Activated CD4-positive, alpha-beta T cell treated with anti-CD3 and anti-CD28 coated beads, Interleukin-2, amount 10 ng/mL, durations not matched to agents 24 days and 14 days (primary cell): ENCODE measurements at regions not wholly inside any gene's neighbourhood (a gene's known extent, or its start where the extent isn't known, plus 50 kb on each side); places are given as distances from the start of the nearest gene placed in this dataset.
A peak's percentile ranks its signal among the peaks of the same experiment; 100 is the strongest.

Experiments used
- DNase-seq: peaks from one replicate; pipeline ENCODE4 v3.0.0; 2022
- H3K27ac Mint-ChIP-seq: one replicate; pipeline ENCODE4 v1.8.0; 2022; ENCODE audit warnings: mild to moderate bottlenecking, mixed read lengths
- H3K27me3 Mint-ChIP-seq: one replicate; pipeline ENCODE4 v1.8.0; 2022; ENCODE audit warnings: mixed read lengths
- H3K36me3 Mint-ChIP-seq: one replicate; pipeline ENCODE4 v1.8.0; 2022; ENCODE audit warnings: low read depth, mild to moderate bottlenecking, mixed read lengths
- H3K4me1 Mint-ChIP-seq: one replicate; pipeline ENCODE4 v1.8.0; 2021; ENCODE audit warnings: mixed read lengths
- H3K4me3 Mint-ChIP-seq: one replicate; pipeline ENCODE4 v1.8.0; 2022; ENCODE audit warnings: mild to moderate bottlenecking, moderate library complexity, mixed read lengths
- H3K9me3 Mint-ChIP-seq: one replicate; pipeline ENCODE4 v1.8.0; 2021; ENCODE audit warnings: mixed read lengths
- intact Hi-C: fragments of 100-400 bp; cut with micrococcal nuclease; formaldehyde crosslinking; loops from one replicate; pipeline ENCODE4 v1.15.1; 2023

GRCh38 chr4:55175779-55176231, 50.4 kb upstream of the KDR start:
- Mint-ChIP-seq H3K9me3 (no peaks in the 10 kb centered on the region), H3K4me3 (no peak overlapping the region), H3K27ac (no peak overlapping the region), H3K4me1 (peaks cover 2% of the 10 kb centered on the region), H3K36me3 (no peaks in the 10 kb centered on the region), H3K27me3 (no peaks in the 10 kb centered on the region)
- intact Hi-C loops = no loop called here
- no peak for DNase-seq

GRCh38 chr4:55176497-55176896, 51.1 kb upstream of the KDR start:
- Mint-ChIP-seq H3K27ac (no peak overlapping the region), H3K36me3 (no peaks in the 10 kb centered on the region), H3K4me1 (peaks cover 2% of the 10 kb centered on the region), H3K9me3 (no peaks in the 10 kb centered on the region), H3K27me3 (no peaks in the 10 kb centered on the region), H3K4me3 (no peak overlapping the region)
- no peak for DNase-seq
- intact Hi-C loops = no loop called here

DNA sequence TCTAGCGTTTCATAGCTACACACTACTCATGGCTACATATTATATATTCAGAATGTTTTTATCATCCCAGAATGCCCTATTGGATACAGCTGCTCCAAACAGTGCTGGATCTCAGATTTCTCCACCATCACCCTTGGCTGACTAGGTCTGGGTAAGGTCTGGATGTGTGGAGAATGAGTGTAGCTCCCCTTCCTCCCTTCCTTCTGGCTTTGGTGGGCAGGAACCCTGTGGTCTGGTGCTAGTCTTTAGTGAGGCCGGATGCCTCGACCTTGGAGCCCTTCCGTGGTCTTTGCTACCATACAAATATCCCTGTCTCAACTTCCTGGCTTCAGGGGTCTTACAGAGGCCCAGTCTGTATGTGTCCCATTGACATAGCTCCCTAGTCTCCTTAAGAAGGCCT, 52.1 kb upstream of the KDR start:
- Mint-ChIP-seq H3K36me3 (no peaks in the 10 kb centered on the region), H3K4me1 (peaks cover 2% of the 10 kb centered on the region), H3K27ac (no peak overlapping the region), H3K9me3 (no peaks in the 10 kb centered on the region), H3K27me3 (no peaks in the 10 kb centered on the region), H3K4me3 (no peak overlapping the region)
- intact Hi-C loops = no loop called here
- no peak for DNase-seq

DNA sequence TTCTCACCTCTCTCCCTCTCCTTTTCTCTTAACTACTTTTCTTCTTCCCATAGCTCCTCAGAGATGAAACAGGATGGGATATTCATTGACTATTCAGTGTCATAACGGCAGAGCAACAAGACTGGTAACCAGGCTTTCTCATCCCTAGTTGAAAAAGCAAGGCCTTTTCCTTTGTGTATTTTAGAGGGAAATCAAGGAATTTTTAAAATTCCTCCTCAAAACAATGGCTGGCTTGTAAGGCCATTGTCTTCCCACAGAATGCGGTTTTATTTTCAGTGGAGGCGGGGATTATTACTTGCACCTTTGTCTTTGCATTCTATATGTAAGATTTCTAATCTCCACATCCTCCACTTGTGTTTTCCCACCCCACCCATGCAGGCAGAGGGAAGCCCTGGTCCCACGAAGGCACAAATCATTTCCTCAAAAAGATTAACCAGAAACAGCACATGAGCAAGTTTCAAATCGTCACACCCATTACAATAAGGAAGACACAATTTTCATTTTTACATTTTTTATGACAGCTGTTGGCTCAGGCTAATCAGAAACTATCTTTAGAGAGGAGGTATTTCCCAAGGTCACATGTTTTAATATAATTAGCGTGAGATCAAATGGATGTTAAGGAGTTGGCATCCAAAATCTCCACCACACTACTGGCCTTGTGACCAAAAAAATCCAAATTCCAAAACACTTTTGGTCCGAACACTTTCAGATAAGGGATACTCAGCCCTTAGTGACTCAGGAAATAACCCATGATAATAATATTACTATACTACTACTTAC, 53.0 kb upstream of the KDR start:
- peaks cover 2% of the 10 kb centered on the region for H3K4me1 Mint-ChIP-seq
- intact Hi-C loops = no loop called here
- peaks cover 2% of the 10 kb centered on the region for H3K27me3 Mint-ChIP-seq
- no peak for DNase-seq
- H3K36me3 Mint-ChIP-seq = no peaks in the 10 kb centered on the region
- no peaks in the 10 kb centered on the region for H3K9me3 Mint-ChIP-seq
- H3K4me3 Mint-ChIP-seq = no peak overlapping the region
- no peak overlapping the region for H3K27ac Mint-ChIP-seq

DNA sequence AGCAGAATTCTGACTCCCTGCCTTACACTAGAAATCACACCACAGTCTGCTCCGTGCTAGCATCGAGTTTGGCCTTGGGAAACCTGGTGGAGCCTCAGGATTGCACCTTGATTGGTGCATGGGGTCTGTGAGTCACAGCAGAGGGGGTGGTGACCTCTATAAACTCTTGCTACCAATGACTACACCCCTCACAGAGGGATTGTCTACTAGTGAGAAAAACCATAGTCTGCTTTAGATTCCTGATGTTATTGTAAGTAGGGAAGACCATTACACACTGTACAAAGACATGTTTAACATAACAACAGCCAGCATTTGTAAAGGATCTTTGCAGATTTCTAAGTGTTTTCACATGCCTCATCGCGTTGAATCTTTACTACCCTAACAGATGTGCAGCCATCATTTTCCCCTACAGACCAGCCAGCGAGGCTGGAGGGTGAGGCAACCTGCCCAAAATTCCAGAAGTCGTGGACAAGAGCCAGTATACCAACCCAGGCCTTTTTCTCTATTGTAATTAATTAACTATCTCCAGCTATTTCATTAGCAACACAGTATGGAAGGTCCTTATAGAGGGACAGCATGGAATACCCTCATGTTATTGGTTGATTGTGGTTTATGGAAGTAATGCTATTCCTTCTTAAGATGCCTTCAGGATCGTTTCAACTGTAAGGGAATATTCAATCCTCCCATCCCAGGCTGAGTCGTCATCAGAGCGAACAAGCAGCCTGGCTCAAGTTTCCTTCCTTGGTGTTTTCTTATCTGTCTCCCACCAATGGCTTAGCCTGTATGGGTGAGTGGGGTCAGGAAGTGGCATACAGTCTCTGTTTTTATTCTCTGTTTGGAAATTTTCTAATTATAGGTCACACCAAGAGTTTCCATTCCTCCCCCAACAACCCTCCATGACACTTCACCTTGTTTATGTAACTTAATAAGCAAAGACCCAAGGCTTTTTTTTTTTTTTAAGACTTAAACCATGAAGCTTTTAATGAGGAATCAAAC, 55.9 kb upstream of the KDR start:
- Mint-ChIP-seq H3K36me3 (no peaks in the 10 kb centered on the region), H3K9me3 (no peaks in the 10 kb centered on the region), H3K27me3 (peaks cover 4% of the 10 kb centered on the region), H3K4me1 (peaks cover under 1% of the 10 kb centered on the region), H3K4me3 (no peak overlapping the region), H3K27ac (no peak overlapping the region)
- no peak for DNase-seq
- intact Hi-C loops = loop anchor here (10.0 kb wide), 1 partner anchor 373 kb away; no protein-coding TSS in a partner anchor

- Mint-ChIP-seq H3K27me3 (peaks cover 4% of the 10 kb centered on the region), H3K4me3 (no peak overlapping the region), H3K4me1 (no peaks in the 10 kb centered on the region), H3K9me3 (no peaks in the 10 kb centered on the region), H3K27ac (no peak overlapping the region), H3K36me3 (no peaks in the 10 kb centered on the region)
- DNase-seq = no peak
- intact Hi-C loops = loop anchor here (2.0 to 10.0 kb wide), 2 partner anchors 137 to 371 kb away; no protein-coding TSS in a partner anchor
Measured at GRCh38 chr4:55183926-55184599, 58.7 kb upstream of the KDR start.

DNA sequence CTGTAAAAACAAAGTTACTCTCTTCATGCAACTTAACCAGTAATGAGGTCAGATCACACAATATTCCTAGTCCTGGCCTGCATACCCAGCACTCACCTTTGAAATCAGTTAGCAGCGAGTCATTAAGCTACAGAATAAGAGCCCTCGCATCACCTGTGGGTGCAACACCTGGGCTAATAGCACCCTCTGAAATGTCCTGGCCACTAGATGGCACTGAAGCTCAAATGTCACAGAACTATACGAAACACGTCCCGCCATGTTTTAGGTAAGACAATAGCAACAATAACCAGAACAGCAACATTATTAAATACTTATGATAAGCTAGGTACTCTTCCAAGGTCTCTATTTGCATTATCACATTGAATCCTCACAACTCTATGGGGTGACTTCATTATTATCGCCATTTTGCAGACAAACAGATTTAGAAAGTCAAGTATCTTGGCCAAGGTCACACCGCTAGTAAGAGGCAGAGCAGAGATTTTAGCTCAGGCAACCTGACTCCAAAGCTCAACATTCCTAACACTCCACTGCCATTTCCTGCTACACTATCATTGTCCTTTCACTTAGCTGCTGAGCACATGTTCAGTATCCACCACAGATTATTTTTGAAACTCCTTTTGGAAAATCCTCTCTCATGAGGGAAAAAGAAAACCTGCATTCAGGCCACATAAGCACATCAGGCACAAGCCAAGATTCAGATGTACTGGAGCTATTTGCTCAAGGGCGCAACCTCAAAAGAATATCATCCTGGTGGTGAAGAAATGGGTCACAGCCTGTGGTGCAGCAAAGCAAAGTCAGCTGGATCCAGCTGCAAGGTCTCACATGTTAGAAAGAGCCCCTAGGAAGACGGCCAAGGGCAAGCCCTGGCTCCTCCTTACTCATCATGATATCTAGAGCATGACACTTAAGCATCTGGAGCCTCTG, 59.5 kb upstream of the KDR start:
- intact Hi-C loops = loop anchor here (2.0 to 10.0 kb wide), 2 partner anchors 136 to 370 kb away; no protein-coding TSS in a partner anchor
- Mint-ChIP-seq H3K27ac (no peak overlapping the region), H3K4me1 (no peaks in the 10 kb centered on the region), H3K4me3 (no peak overlapping the region), H3K9me3 (no peaks in the 10 kb centered on the region), H3K36me3 (no peaks in the 10 kb centered on the region), H3K27me3 (peaks cover 4% of the 10 kb centered on the region)
- peak; percentile 65 for DNase-seq

DNA sequence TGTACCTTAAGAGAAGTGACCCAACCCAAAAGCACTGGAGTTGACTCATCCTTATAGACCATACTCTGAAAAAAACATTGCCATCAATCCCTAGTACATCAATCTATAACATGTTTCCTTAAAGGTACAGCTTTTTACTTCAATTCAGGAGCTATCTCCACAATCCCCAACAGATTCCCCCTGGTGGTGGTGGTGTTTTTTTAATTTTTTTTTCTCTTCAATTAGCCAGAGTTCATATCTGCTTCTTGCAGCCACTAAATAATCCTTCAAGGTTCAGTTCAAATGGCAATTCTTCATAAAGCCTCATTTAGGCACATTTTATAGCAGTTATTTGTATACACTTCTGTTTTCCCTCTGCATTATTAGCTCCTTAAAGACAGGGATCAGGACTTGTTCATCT, 60.7 kb upstream of the KDR start:
- intact Hi-C loops = loop anchor here (10.0 kb wide), 1 partner anchor 369 kb away; no protein-coding TSS in a partner anchor
- no peaks in the 10 kb centered on the region for H3K4me1 Mint-ChIP-seq
- H3K27me3 Mint-ChIP-seq = peaks cover 4% of the 10 kb centered on the region
- H3K9me3 Mint-ChIP-seq = no peaks in the 10 kb centered on the region
- H3K4me3 Mint-ChIP-seq = no peak overlapping the region
- no peak overlapping the region for H3K27ac Mint-ChIP-seq
- DNase-seq = no peak
- H3K36me3 Mint-ChIP-seq = no peaks in the 10 kb centered on the region

DNA sequence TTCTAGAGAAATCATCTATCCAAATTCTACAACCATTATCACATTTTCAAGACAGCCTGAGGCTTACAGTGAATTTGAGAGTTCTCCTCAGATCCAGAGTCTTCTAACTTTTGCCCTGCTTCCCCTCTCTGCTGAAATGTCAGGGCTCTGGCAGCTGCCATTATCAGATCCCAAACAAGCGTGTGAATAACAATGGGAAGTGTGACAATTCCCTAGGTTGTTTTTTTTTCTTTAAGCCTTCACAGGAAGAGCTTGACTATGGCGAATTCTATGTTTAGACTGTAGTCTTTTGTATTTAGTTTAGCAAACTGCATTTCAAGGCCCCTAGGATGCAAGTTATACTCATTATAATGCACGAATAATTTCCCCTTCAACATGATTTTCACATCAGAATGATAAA, 61.3 kb upstream of the KDR start:
- Mint-ChIP-seq H3K4me1 (no peaks in the 10 kb centered on the region), H3K36me3 (no peaks in the 10 kb centered on the region), H3K4me3 (no peak overlapping the region), H3K27ac (no peak overlapping the region), H3K27me3 (peaks cover 4% of the 10 kb centered on the region), H3K9me3 (no peaks in the 10 kb centered on the region)
- no peak for DNase-seq
- intact Hi-C loops = loop anchor here (10.0 kb wide), 1 partner anchor 368 kb away; no protein-coding TSS in a partner anchor

DNA sequence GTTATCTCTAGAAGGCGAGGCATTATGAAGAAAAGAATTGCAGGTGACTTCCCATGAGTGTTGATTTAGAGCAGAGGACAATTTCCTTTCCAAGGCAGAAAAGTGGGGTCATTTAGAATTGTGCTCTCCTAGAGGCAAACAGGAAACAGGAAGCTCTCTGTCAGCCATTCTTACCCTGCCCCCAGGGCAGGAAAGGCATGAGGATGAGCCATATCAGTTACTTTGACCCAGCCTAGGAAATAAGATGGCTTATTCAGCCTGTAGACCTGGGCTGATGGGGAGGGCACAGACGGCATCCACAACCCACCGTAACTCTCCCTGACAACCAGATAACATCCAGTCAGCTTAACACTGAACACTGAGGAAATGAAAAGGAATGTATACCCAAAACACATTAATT, 88.8 kb upstream of the KDR start:
- H3K36me3 Mint-ChIP-seq = no peaks in the 10 kb centered on the region
- H3K4me1 Mint-ChIP-seq = no peaks in the 10 kb centered on the region
- peaks cover 2% of the 10 kb centered on the region for H3K27me3 Mint-ChIP-seq
- no peaks in the 10 kb centered on the region for H3K9me3 Mint-ChIP-seq
- no peak overlapping the region for H3K27ac Mint-ChIP-seq
- intact Hi-C loops = no loop called here
- no peak overlapping the region for H3K4me3 Mint-ChIP-seq
- no peak for DNase-seq

- no peak overlapping the region for H3K4me3 Mint-ChIP-seq
- H3K36me3 Mint-ChIP-seq = no peaks in the 10 kb centered on the region
- peaks cover 2% of the 10 kb centered on the region for H3K27me3 Mint-ChIP-seq
- intact Hi-C loops = no loop called here
- no peaks in the 10 kb centered on the region for H3K4me1 Mint-ChIP-seq
- DNase-seq = no peak
- no peaks in the 10 kb centered on the region for H3K9me3 Mint-ChIP-seq
- H3K27ac Mint-ChIP-seq = no peak overlapping the region
Measured at GRCh38 chr4:55215087-55215486, 89.7 kb upstream of the KDR start.

DNA sequence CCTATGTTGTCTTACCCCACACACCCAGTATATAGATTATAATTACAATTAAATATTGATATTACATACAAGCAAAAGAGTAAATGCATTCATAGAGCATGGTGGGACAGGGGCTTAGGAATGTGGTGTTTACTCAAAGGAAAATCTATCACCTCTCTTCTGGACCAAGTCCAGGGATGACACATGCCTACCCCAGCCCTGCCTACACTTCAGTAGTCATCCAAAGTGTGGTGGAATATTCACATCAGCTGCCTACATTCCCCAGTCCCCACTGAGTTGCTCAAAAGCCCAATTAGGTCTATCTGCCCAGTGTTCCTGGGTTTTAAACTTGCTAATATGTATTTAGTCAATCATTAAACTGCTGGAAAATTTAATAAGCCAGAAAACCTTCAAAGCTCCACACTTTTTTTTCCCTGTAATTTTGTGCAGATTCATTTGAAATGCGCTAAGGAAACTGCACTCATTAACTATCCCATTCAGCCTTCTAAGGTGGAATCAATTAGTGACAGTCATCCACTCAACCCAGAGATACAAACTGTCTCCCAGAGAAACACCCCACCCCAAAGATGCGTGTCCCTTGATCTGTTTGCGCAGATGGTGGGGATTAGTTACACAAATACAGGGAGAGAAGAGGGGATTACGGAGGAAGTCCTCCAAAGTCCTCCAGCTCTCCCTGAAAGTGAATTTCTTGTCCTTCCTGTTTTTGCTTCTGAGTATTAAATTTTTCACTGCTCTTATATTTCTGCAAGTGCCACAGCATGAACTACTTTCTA, 91.7 kb upstream of the KDR start:
- no peak for DNase-seq
- H3K4me3 Mint-ChIP-seq = no peak overlapping the region
- H3K4me1 Mint-ChIP-seq = no peaks in the 10 kb centered on the region
- H3K9me3 Mint-ChIP-seq = no peaks in the 10 kb centered on the region
- H3K27me3 Mint-ChIP-seq = peaks cover 2% of the 10 kb centered on the region
- no peak overlapping the region for H3K27ac Mint-ChIP-seq
- intact Hi-C loops = no loop called here
- no peaks in the 10 kb centered on the region for H3K36me3 Mint-ChIP-seq
